ENCODE measurements at regions not wholly inside any gene's neighbourhood (a gene's known extent, or its start where the extent isn't known, plus 50 kb on each side); places are given as distances from the start of the nearest gene placed in this dataset.

GRCh38 chr4:38211885-38212284 is 251.7 kb downstream of the PTTG2 start:
- Mint-ChIP-seq H3K27me3 (peaks cover 7% of the 10 kb centered on the region), H3K27ac (no peak overlapping the region), H3K4me1 (peaks cover 2% of the 10 kb centered on the region), H3K9me3 (ENCODE audit: insufficient read depth) (no peaks in the 10 kb centered on the region), H3K4me3 (no peak overlapping the region)
- ChIA-PET CTCF (interaction anchor here (1.0 kb wide), 1 partner anchor 108 kb away, joined by 4 read pairs; no protein-coding TSS in a partner anchor), POLR2A (no interaction called here)
- Histone ChIP-seq H3K4me1 (ENCODE audit: control insufficient read depth in 2 of 2, insufficient read depth in 2 of 2, low read length in 2 of 2) (no peaks in the 10 kb centered on the region), H3K4me3 (ENCODE audit: control extremely low read depth in 1 of 5, extremely low read depth in 1 of 5, insufficient read depth in 1 of 5, low read depth in 2 of 5, low read length in 4 of 5) (no peak overlapping the region), H2AFZ (ENCODE audit: insufficient read depth, low read depth, low read length, poor library complexity, severe bottlenecking) (no peak overlapping the region), H3K27ac (ENCODE audit: low read length in 2 of 2) (no peak overlapping the region), H3K4me2 (replicated peaks; ENCODE audit: low read depth, low read length, poor library complexity, severe bottlenecking) (no peak overlapping the region), H3K9ac (ENCODE audit: low read length) (no peak overlapping the region), H3K79me2 (ENCODE audit: control insufficient read depth, insufficient read depth, low read length) (no peaks in the 10 kb centered on the region), H3K9me3 (ENCODE audit: control extremely low read depth in 1 of 3, control insufficient read depth in 2 of 3, insufficient read depth in 1 of 3, low read length in 2 of 3) (no peaks in the 10 kb centered on the region), H4K20me1 (ENCODE audit: control insufficient read depth, insufficient read depth, low read length, poor library complexity, severe bottlenecking) (no peaks in the 10 kb centered on the region), H3K36me3 (replicated peaks in 1 of 2; ENCODE audit: control extremely low read depth in 1 of 2, control insufficient read depth in 1 of 2, extremely low read depth in 1 of 2, insufficient read depth in 2 of 2, low read length in 1 of 2) (no peaks in the 10 kb centered on the region), H3K27me3 (replicated peaks in 1 of 4; ENCODE audit: control extremely low read depth in 1 of 4, control insufficient read depth in 3 of 4, insufficient read depth in 4 of 4, low read length in 3 of 4) (no peaks in the 10 kb centered on the region)
- no CpG with 5 or more reads among the region's 2 CpGs for WGBS (ENCODE audit: insufficient coverage)
- TF ChIP-seq EZH2 (IDR thresholded peaks at IDR 0.05; ENCODE audit: borderline replicate concordance, insufficient read depth, low read depth, low read length, poor library complexity, severe bottlenecking) (no peak), CTCF (IDR thresholded peaks at IDR 0.05) (no peak)
- ATAC-seq (ENCODE audit: low read depth) (no peak), DNase-seq (no peak)
- intact Hi-C loops (cut with micrococcal nuclease) = no loop called here

GRCh38 chr4:38213083-38213805 is 253.0 kb downstream of the PTTG2 start:
- intact Hi-C loops (cut with micrococcal nuclease) = no loop called here
- WGBS (ENCODE audit: insufficient coverage) = no CpG with 5 or more reads among the region's 2 CpGs
- H3K36me3 ChIP-seq (replicated peaks in 1 of 2; ENCODE audit: control extremely low read depth in 1 of 2, control insufficient read depth in 1 of 2, extremely low read depth in 1 of 2, insufficient read depth in 2 of 2, low read length in 1 of 2) = no peaks in the 10 kb centered on the region

More at GRCh38 chr4:38213083-38213805, 253.0 kb downstream of the PTTG2 start:
- H3K27ac ChIP-seq (ENCODE audit: low read length in 2 of 2) = no peak overlapping the region
- H3K9me3 Mint-ChIP-seq (ENCODE audit: insufficient read depth) = no peaks in the 10 kb centered on the region
- no peaks in the 10 kb centered on the region for H3K9me3 ChIP-seq (ENCODE audit: control extremely low read depth in 1 of 3, control insufficient read depth in 2 of 3, insufficient read depth in 1 of 3, low read length in 2 of 3)
- DNase-seq (no peak), ATAC-seq (ENCODE audit: low read depth) (no peak)
- no peak overlapping the region for H2AFZ ChIP-seq (ENCODE audit: insufficient read depth, low read depth, low read length, poor library complexity, severe bottlenecking)
- peaks cover 7% of the 10 kb centered on the region for H3K27me3 Mint-ChIP-seq
- H3K79me2 ChIP-seq (ENCODE audit: control insufficient read depth, insufficient read depth, low read length) = no peaks in the 10 kb centered on the region
- no peak overlapping the region for H3K4me2 ChIP-seq (replicated peaks; ENCODE audit: low read depth, low read length, poor library complexity, severe bottlenecking)
- no peak overlapping the region for H3K4me3 ChIP-seq (ENCODE audit: control extremely low read depth in 1 of 5, extremely low read depth in 1 of 5, insufficient read depth in 1 of 5, low read depth in 2 of 5, low read length in 4 of 5)
- H3K27me3 ChIP-seq (replicated peaks in 1 of 4; ENCODE audit: control extremely low read depth in 1 of 4, control insufficient read depth in 3 of 4, insufficient read depth in 4 of 4, low read length in 3 of 4) = no peaks in the 10 kb centered on the region
- no peaks in the 10 kb centered on the region for H4K20me1 ChIP-seq (ENCODE audit: control insufficient read depth, insufficient read depth, low read length, poor library complexity, severe bottlenecking)
- H3K4me3 Mint-ChIP-seq = no peak overlapping the region
- peaks cover 2% of the 10 kb centered on the region for H3K4me1 Mint-ChIP-seq
- POLR2A ChIA-PET = no interaction called here
- H3K9ac ChIP-seq (ENCODE audit: low read length) = no peak overlapping the region
- CTCF ChIA-PET = interaction anchor here (0.6 to 1.0 kb wide), 2 partner anchors 106 to 223 kb away, joined by 3 to 4 read pairs; no protein-coding TSS in a partner anchor
- TF ChIP-seq EZH2 (IDR thresholded peaks at IDR 0.05; ENCODE audit: borderline replicate concordance, insufficient read depth, low read depth, low read length, poor library complexity, severe bottlenecking) = no peak
- no peak for TF ChIP-seq CTCF (IDR thresholded peaks at IDR 0.05)
- no peaks in the 10 kb centered on the region for H3K4me1 ChIP-seq (ENCODE audit: control insufficient read depth in 2 of 2, insufficient read depth in 2 of 2, low read length in 2 of 2)
- H3K27ac Mint-ChIP-seq = no peak overlapping the region

Measured in B cell (primary cell).